ENCODE measurements at regions not wholly inside any gene's neighbourhood (a gene's known extent, or its start where the extent isn't known, plus 50 kb on each side); places are given as distances from the start of the nearest gene placed in this dataset.

DNA sequence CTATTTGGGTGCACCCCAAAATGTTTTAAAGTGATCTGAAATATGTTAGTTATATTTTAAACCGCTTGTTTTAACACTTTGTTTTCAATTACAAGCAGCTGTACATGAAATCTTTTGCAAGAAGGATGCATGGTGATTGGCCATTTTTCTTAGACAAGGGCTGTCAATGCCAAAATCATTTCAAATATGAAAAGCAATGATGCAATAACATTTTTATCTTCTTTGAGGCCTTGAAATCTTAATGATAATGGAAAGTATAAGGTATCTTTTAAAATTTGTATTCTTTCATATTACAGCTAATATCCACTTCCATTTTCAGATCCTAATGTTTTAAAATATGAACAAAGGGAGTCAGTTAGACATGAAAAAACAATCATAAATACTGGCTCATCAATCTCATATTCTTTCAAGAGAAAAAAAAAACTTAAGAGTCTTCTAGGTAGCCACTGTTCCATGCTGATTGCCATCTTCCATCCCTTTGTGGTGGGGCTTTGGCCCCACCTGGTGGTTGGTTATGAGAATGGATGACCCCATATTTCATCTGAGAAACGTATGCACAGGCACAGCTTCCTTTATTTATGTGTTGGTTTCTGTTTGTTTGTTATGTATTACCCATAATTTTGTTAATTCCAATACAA lies 330.3 kb upstream of the MIR17HG start:
- no peak overlapping the region for H3K18ac ChIP-seq (ENCODE audit: low read depth, low read length)
- no peak overlapping the region for H3K9ac ChIP-seq (ENCODE audit: low read depth, low read length)
- ATAC-seq (ENCODE audit: low read depth) = no peak
- WGBS, 2 experiments (ENCODE audit: extremely low coverage in 2 of 2, insufficient read length in 1 of 2) = no CpG with 5 or more reads among the region's 2 CpGs
- no peaks in the 10 kb centered on the region for H3K36me3 ChIP-seq (ENCODE audit: control insufficient read depth, insufficient read depth, low read length)
- no peak overlapping the region for H2BK5ac ChIP-seq (ENCODE audit: low read depth, low read length, poor library complexity, severe bottlenecking)
- TF ChIP-seq SMC3 (IDR thresholded peaks at IDR 0.05; ENCODE audit: low read depth, low read length) = peak; percentile 41
- TF ChIP-seq NFE2L2 (IDR thresholded peaks at IDR 0.05; ENCODE audit: low read depth, low read length) = no peak
- TF ChIP-seq CTCF (conservative IDR thresholded peaks at IDR 0.05; ENCODE audit: low read depth, low read length) = peak; percentile 54
- TF ChIP-seq RAD21 (IDR thresholded peaks at IDR 0.05; ENCODE audit: low read length) = peak; percentile 62
- no peak overlapping the region for H4K5ac ChIP-seq (ENCODE audit: low read depth, low read length)
- H3K56ac ChIP-seq (ENCODE audit: extremely low read depth, insufficient read depth, low read length) = no peak overlapping the region
- no TSS peak for BruUV-seq (replicated peaks)
- no peaks in the 10 kb centered on the region for H3K27me3 ChIP-seq (ENCODE audit: control insufficient read depth, insufficient read depth, low read length)
- POLR2A ChIA-PET (ENCODE audit: unreplicated experiment) = no interaction called here
- no peak overlapping the region for H2BK120ac ChIP-seq (ENCODE audit: low read depth, low read length)
- no peak overlapping the region for H4K91ac ChIP-seq (ENCODE audit: insufficient read depth, low read depth, low read length)
- in situ Hi-C loops (cut with MboI; ENCODE audit: low sequenced_read_pairs) (no loop called here), intact Hi-C loops (cut with micrococcal nuclease) (no loop called here), dilution Hi-C loops (cut with HindIII; ENCODE audit: low sequenced_read_pairs, unreplicated experiment) (no loop called here)
- H3K4me2 ChIP-seq (ENCODE audit: low read depth, low read length) = no peak overlapping the region
- H2AK9ac ChIP-seq (replicated peaks; ENCODE audit: low read depth, low read length, poor library complexity) = no peak overlapping the region
- H3K9me3 ChIP-seq (ENCODE audit: control insufficient read depth, insufficient read depth, low read length) = no peaks in the 10 kb centered on the region
- CTCF ChIA-PET = interaction anchor here (0.7 kb wide), 1 partner anchor 661 kb away, joined by 3 read pairs; no protein-coding TSS in a partner anchor
- H3K4ac ChIP-seq (ENCODE audit: low read depth, low read length) = no peak overlapping the region
- no peaks in the 10 kb centered on the region for H3K4me1 ChIP-seq (ENCODE audit: control insufficient read depth, insufficient read depth, low read length)
- H4K8ac ChIP-seq (ENCODE audit: low read depth in 2 of 2, low read length in 2 of 2) = no peak overlapping the region
- peak; percentile 9 for DNase-seq
- H3K14ac ChIP-seq (replicated peaks; ENCODE audit: low read depth, low read length) = no peak overlapping the region
- no peak overlapping the region for H3K27ac ChIP-seq (ENCODE audit: insufficient read depth, low read length)
- H3K23ac ChIP-seq (ENCODE audit: low read depth, low read length) = no peak overlapping the region
- H4K20me1 ChIP-seq (ENCODE audit: insufficient read depth, low read length) = no peaks in the 10 kb centered on the region
- H2AFZ ChIP-seq (replicated peaks; ENCODE audit: low read length, poor library complexity) = no peak overlapping the region
- H2BK15ac ChIP-seq (ENCODE audit: low read depth, low read length) = no peak overlapping the region
- no peaks in the 10 kb centered on the region for H3K9me1 ChIP-seq (ENCODE audit: insufficient read depth, low read length)
- no peak overlapping the region for H2BK20ac ChIP-seq (ENCODE audit: low read depth, low read length)
- H3K4me3 ChIP-seq (ENCODE audit: insufficient read depth, low read depth, low read length) = no peak overlapping the region
- H3K79me1 ChIP-seq (ENCODE audit: low read depth in 1 of 2, low read length in 2 of 2) = no peaks in the 10 kb centered on the region
- no peak overlapping the region for H2AK5ac ChIP-seq (ENCODE audit: low read depth, low read length)

Data from IMR-90 (cell line).